Neural cell (in vitro differentiated cells): ENCODE measurements at regions not wholly inside any gene's neighbourhood (a gene's known extent, or its start where the extent isn't known, plus 50 kb on each side); places are given as distances from the start of the nearest gene placed in this dataset.

Experiments used
- EP300 ChIP-seq: fragments of 450-650 bp; conservative IDR thresholded peaks from 2 replicates; pipeline ENCODE4 v1.6.1; 2014; ENCODE audit warnings: antibody characterized with exemption, mild to moderate bottlenecking, moderate library complexity; ENCODE audit not compliant: poor library complexity, severe bottlenecking
- EZH2 ChIP-seq: fragments of 200-600, 300-800 bp; shearing (Covaris generic), sonication (generic); IDR thresholded peaks from 2 replicates; pipeline ENCODE4 v1.6.1; 2014; ENCODE audit warnings: antibody characterized with exemption, low read length, borderline replicate concordance, mild to moderate bottlenecking; ENCODE audit not compliant: insufficient read depth, poor library complexity, severe bottlenecking
- TAF1 ChIP-seq: IDR thresholded peaks from 2 replicates; pipeline ENCODE4 v1.6.1; 2012; ENCODE audit warnings: low read depth
- TF ChIP-seq, protein P1 (sequence below): fragments of 450-650 bp; IDR thresholded peaks from 2 replicates; pipeline ENCODE4 v1.5.1; 2014; ENCODE audit warnings: antibody characterized with exemption, mild to moderate bottlenecking, moderate library complexity; ENCODE audit not compliant: poor library complexity, severe bottlenecking

GRCh38 chrX:721354-721753 is 90.8 kb downstream of the SHOX start:
- TF ChIP-seq, protein P1, sequence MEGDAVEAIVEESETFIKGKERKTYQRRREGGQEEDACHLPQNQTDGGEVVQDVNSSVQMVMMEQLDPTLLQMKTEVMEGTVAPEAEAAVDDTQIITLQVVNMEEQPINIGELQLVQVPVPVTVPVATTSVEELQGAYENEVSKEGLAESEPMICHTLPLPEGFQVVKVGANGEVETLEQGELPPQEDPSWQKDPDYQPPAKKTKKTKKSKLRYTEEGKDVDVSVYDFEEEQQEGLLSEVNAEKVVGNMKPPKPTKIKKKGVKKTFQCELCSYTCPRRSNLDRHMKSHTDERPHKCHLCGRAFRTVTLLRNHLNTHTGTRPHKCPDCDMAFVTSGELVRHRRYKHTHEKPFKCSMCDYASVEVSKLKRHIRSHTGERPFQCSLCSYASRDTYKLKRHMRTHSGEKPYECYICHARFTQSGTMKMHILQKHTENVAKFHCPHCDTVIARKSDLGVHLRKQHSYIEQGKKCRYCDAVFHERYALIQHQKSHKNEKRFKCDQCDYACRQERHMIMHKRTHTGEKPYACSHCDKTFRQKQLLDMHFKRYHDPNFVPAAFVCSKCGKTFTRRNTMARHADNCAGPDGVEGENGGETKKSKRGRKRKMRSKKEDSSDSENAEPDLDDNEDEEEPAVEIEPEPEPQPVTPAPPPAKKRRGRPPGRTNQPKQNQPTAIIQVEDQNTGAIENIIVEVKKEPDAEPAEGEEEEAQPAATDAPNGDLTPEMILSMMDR: no peak
- TF ChIP-seq EZH2: no peak
- no peak for TF ChIP-seq EP300
- no peak for TF ChIP-seq TAF1
